HG02571 (cell line): ENCODE measurements at regions not wholly inside any gene's neighbourhood (a gene's known extent, or its start where the extent isn't known, plus 50 kb on each side); places are given as distances from the start of the nearest gene placed in this dataset.

ENCODE experiments used
- ATAC-seq: cut with Tn5 transposase; IDR thresholded peaks from one replicate; pipeline ENCODE4 v1.9.1; 2021; ENCODE audit warnings: mild to moderate bottlenecking, moderate library complexity; ENCODE audit not compliant: unreplicated experiment

DNA sequence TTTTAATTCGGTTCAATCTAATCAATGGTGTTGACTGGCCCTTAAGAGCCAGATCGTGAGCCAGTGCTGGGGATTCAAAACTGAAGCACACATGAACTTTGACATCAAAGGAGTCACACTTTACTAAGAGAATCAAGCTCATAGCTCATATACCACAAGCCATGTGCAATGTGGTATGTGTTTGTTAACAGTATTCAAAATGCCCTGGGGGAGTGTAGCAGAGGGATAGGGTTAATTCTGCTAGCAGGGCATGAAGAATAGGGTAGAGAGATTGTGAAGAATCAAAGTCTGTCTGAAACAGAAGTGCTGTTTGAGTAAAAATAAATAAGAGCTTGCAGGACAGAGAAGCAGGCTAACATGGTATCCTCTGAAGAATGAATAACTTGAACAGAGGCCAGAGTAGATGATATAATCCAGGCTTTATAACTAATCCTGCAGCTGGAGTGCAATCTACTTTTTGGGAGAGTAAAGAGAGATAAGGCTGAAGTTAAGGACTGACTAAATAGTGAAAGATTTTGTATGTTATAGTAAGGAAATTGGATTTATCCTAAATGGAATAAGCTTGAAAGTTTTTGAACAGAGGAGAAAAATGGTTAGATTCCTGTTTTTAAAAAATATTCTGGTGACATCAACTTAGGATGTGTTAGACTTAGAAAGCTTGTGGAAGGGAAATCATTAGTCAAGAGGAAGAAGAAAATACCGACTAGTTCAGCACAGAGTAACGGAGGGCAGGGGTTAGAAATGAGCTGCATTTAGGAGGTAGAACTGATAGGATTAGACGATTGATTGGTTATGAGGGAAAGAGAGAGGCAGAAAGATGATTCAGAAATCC, 292.0 kb downstream of the NFKBIZ start:
- no peak for ATAC-seq

- ATAC-seq: no peak
These were observed 292.6 kb downstream of the NFKBIZ start for GRCh38 chr3:102141928-102142239.

DNA sequence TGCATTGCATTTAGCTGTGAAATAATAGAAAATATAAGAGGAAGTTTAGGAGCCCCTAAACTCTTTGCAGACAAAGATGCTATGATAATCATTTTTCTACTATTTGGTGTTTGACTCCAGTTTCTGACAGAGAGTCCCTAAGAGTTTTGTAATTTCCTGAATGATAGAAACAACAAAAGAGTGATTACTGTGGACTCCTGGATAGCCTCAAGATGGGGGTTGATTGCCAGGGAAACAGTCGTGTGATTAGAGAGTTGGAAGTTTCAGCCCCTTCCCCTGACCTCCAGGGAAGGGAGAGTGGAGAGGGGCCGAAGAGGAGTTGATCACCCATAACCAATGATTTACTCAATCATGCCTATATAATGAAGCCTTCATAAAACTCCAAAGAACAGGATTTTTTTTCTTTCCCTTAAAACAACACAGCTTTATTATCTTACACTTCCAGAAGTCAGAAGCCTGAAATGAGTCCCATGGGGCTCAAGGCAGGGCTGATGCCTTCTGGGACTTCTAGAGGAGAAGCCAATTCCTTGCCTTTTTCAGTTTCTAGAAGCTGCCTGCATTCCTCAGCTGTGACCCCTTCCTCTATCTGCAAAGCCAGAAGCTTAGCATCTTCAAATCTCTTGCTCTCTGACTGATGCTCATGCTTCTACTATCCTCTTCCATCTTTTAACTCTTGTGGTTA, 292.3 kb upstream of the ZPLD1 start:
- ATAC-seq: no peak

- no peak for ATAC-seq
These were observed 291.3 kb upstream of the ZPLD1 start for GRCh38 chr3:102143536-102143935.

GRCh38 chr3:102144063-102144462, 290.8 kb upstream of the ZPLD1 start:
- ATAC-seq: no peak

GRCh38 chr3:102148598-102149337, 286.0 kb upstream of the ZPLD1 start:
- no peak for ATAC-seq

- no peak for ATAC-seq
These were observed 282.9 kb upstream of the ZPLD1 start for GRCh38 chr3:102151935-102152334.

DNA sequence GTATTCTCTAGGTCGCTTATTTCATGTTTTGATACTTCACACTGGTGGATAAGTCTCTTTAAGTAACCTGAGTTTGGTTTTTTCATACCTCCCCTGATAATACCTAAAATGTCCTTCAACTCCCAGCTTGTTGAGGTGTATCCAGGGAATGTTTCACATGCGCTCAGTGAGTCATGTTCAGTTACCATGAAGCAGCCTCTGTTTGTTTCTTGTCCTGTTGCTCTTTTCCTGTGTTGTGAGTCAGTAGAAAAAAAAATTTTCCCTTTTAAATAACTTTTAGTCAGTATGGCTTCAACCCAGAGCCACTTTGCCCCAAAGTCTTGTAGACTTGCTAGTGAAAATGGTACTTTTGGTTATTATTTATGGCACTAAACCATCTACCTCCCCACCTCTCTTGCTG, 278.4 kb upstream of the ZPLD1 start:
- ATAC-seq: no peak

DNA sequence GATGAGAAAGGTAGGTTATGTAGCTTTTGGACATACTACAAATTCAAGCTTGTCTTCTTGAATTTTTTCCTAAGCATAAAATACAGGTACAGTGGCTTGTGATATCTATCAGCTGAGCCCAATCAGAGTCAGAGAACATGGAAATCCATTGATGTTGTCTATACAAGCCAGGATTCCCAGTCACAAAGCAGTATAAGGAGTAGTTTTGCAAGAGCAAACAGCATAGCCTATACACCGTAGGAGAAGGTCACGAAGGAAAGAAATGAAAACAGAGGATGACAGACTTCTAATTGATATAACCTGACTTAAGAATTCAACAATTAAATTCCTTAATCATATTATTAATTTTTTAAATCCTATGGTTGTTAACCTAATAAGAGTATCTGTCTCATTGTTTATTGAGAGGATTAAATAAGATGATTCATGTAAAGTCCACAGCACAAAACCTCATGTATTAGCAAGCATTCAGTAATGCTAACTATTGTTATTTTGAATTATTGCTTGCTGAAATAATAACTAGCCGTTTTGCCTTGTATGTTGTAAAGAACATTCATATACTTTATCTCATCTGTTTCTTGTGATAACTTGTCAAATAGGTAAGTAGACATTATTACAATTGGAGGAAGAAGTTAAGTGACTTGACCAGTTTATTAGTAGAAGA, 276.6 kb upstream of the ZPLD1 start:
- ATAC-seq: no peak

DNA sequence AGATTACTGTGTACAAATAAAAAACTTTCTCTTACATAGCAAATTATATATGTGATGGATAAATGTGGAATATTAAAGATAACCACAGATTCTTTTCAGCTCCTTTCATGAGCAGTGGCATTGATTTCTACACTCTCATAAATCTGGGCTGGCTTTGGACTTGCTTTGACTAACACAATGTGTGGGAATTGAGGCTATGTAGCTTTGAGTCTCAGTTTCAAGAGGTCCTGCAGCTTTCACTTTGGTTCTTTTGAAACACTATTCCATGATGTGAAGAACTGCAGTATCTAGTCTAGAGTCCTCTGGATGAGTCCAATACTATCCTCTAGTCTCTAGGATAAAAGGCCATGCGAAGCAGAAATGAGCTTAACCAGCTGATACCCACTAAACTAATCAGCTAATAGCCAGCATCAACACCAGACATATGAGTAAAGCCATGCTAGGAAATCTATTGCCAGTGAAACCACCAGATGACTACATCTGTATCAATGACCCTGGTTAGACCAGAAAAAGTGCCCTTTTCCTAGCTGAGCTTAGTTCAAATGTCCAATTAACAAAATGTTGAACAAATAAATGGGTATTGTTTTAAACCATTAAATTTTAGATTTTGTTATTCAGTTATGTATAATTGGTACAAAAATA, 274.9 kb upstream of the ZPLD1 start:
- no peak for ATAC-seq

DNA sequence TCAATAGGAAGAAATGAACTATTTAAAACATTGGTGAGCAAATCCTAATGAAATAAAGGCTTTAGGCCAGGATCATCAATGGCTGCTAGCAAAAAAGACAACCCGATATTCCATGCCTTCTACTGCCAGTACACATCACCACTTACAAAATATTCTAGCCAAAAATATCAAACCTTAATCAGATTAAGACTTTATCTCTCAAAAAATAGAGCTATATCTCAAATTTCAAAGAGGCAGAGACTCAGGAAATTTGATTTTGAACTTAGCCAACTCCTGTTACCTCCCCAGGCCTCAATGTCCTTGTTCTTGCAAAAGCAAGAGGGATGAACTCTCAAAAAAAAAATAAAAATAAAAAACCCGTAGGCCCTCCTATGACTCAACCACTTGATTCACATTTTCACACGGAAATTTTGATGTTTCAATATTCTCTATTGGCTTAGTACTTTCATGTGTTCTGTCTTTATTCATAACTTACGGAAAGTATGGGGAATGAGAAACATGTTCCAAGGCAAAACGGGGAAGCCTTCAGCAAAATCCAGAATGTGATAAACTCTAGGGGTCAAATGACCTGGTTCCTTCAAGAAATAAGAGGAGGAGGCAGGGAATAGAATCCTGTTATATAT, 273.3 kb upstream of the ZPLD1 start:
- ATAC-seq: no peak

- no peak for ATAC-seq
These were observed 272.6 kb upstream of the ZPLD1 start for GRCh38 chr3:102162251-102162650.

- ATAC-seq: no peak
These were observed 271.6 kb upstream of the ZPLD1 start for GRCh38 chr3:102163039-102163817.

DNA sequence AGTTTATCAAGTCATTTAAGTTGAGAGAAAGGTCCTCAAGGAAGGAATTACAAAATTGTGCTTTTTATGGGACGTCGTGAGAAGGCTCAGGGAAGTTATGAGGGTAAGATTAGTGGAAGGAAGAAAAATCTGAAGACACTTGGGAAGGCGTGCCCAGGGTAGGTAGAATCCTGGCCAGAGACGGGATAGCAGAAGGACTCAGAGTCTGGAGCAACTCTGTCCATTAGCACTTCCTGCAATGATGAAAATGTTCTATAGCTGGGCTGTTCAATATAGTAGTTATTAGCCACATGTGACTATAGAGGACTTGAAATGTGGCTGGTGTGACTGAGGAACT, 271.0 kb upstream of the ZPLD1 start:
- ATAC-seq: no peak

- ATAC-seq: no peak
These were observed 269.4 kb upstream of the ZPLD1 start for GRCh38 chr3:102165367-102165766.

DNA sequence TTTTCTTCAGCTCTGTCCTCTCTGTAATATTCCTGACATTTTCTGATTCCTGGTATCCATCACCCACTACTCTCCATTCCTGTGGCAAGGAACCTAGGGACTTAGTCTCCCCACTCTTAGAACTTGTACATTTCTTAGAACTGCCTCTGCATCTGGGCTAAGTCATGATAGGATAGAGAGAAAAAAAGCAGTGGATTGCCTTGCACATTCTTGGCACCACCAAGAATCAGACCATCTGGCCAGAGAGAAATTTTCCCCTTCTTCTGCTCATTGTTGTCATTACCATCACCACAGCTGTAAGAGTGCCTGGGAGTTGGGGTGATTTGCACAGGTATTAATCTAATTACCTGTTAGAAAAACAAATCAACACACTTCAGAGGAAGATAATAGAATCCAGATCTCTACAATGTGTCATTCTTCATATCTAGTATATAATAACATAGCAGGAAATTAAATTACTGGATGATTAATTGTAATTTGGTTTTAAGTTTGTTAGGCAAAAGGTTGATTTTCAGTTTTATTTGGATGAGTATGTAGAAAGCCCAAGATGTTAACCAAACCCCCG, 264.8 kb upstream of the ZPLD1 start:
- no peak for ATAC-seq

- no peak for ATAC-seq
These were observed 264.3 kb upstream of the ZPLD1 start for GRCh38 chr3:102170545-102170944.

DNA sequence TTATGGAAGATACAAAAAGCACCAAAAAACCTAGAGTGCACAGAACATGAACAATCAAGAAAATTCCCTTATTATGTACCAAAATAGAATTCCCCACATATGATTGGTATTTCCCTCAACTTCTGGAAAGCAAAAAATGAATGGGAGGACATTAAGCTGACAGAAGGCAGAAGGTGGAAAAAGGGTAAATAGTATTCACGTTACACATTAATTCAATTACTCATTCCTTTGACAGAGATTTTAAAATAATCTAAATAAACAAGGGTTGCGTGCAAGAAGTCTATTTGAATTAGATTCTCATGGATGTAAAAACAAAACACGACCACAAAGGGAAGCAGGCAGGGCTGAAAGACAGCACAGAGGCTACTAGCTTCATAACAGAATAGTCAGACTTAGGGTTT, 260.5 kb upstream of the ZPLD1 start:
- no peak for ATAC-seq

DNA sequence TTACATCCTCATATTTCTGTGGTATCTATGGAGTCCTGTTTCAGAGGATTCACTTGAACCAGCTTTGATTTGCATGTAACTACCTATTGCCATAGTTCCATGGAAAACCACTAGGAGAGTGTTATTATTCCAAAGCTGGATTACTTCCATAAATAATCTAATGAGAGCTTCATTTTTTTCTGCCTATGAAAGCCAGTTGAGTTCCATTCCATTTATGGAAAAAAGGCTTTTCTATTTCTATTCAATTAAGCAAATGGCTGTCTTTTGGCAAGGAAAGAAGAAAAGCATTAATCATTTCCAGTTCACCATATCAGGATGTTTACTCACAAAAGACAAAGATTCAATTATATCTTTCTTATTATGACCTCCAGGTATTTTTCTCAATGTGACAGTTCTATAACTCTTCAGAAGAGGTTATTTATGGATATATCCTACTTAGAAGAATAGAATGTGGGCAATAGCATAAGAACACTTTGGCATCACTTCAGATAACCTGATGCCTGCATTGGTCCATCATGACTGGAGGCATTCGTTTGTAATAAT, 259.9 kb upstream of the ZPLD1 start:
- ATAC-seq: no peak
